Left lung (tissue), 4 donors: ENCODE measurements at regions not wholly inside any gene's neighbourhood (a gene's known extent, or its start where the extent isn't known, plus 50 kb on each side); places are given as distances from the start of the nearest gene placed in this dataset.

Experiments
- ATAC-seq: fragments of 200-7000 bp; cut with Tn5 transposase; one replicate; pipeline ENCODE4 v1.9.1; 2020; ENCODE audit warnings: moderate library complexity
- DNase-seq, 4 donors: peaks; one replicate each; pipeline ENCODE4 v3.0.0-alpha.2; 2013 to 2020
- H3K27ac ChIP-seq, 2 donors: fragments of 200-600 bp; sonication (generic) in 1 of 2; one replicate each; pipeline versions ENCODE4 v1.5.0 to v1.8.0; 2020 to 2021
- H3K27me3 ChIP-seq, 2 donors: fragments of 200-600 bp; sonication (generic) in 1 of 2; one replicate each; pipeline versions ENCODE4 v1.5.0 to v1.8.0; 2020 to 2021
- H3K36me3 ChIP-seq, 2 donors: fragments of 200-600 bp; sonication (generic) in 1 of 2; one replicate each; pipeline versions ENCODE4 v1.5.0 to v1.8.0; 2020 to 2021
- H3K4me1 ChIP-seq, 2 donors: fragments of 200-600 bp; one replicate each; pipeline ENCODE4 v1.8.0; 2021
- H3K4me3 ChIP-seq, 2 donors: fragments of 200-600 bp; sonication (generic) in 1 of 2; one replicate each; pipeline versions ENCODE4 v1.5.0 to v1.8.0; 2020 to 2021; ENCODE audit warnings: mild to moderate bottlenecking in 1 of 2
- H3K9me3 ChIP-seq, 2 donors: fragments of 200-600 bp; sonication (generic) in 1 of 2; one replicate each; pipeline versions ENCODE4 v1.5.0 to v1.8.0; 2020 to 2021
- intact Hi-C, 2 donors: fragments of 100-400 bp; cut with DNase I; formaldehyde crosslinking; loops; one replicate each; pipeline versions ENCODE4 v1.11.2 to v1.14.2; 2022
- TF ChIP-seq, protein P1 (sequence below), 2 donors: fragments of 200-600 bp; sonication (generic) in 1 of 2; IDR thresholded peaks; one replicate each; pipeline versions ENCODE4 v1.5.0 to v1.8.0; 2021; ENCODE audit warnings: antibody characterized with exemption in 2 of 2
- donor health status: DM: no; HTN: yes; CAD: no.
- donor health status: DM: no; HTN: no; CAD: no.

DNA sequence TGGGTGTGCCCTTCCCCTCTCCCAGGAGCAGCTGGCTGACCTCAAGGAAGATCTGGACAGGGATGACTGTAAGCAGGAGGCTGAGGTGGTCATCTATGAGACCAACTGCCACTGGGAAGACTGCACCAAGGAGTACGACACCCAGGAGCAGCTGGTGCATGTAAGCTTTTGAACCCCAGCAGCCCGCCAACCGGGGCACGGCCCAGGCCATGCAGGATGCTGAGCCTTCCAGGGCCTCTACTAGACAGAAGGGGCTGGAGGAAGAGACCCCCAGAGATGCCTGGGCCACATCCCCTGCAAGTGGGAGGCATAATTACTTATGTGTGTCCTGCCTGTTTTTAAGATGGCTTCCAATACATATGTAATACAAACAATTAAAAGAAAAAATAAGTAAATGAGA lies 239.3 kb downstream of the GLI2 start:
- peak in 1 of 4 donors; percentile 53 for DNase-seq
- Histone ChIP-seq H3K36me3 (no peaks in the 10 kb centered on the region), H3K9me3 (no peaks in the 10 kb centered on the region), H3K4me3 (no peak overlapping the region), H3K27me3 (no peaks in the 10 kb centered on the region), H3K4me1 (no peaks in the 10 kb centered on the region), H3K27ac (no peak overlapping the region)
- intact Hi-C loops = no loop called here
- TF ChIP-seq, protein P1, sequence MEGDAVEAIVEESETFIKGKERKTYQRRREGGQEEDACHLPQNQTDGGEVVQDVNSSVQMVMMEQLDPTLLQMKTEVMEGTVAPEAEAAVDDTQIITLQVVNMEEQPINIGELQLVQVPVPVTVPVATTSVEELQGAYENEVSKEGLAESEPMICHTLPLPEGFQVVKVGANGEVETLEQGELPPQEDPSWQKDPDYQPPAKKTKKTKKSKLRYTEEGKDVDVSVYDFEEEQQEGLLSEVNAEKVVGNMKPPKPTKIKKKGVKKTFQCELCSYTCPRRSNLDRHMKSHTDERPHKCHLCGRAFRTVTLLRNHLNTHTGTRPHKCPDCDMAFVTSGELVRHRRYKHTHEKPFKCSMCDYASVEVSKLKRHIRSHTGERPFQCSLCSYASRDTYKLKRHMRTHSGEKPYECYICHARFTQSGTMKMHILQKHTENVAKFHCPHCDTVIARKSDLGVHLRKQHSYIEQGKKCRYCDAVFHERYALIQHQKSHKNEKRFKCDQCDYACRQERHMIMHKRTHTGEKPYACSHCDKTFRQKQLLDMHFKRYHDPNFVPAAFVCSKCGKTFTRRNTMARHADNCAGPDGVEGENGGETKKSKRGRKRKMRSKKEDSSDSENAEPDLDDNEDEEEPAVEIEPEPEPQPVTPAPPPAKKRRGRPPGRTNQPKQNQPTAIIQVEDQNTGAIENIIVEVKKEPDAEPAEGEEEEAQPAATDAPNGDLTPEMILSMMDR (IDR thresholded peaks at IDR 0.05) = no peak
- no peak for ATAC-seq

DNA sequence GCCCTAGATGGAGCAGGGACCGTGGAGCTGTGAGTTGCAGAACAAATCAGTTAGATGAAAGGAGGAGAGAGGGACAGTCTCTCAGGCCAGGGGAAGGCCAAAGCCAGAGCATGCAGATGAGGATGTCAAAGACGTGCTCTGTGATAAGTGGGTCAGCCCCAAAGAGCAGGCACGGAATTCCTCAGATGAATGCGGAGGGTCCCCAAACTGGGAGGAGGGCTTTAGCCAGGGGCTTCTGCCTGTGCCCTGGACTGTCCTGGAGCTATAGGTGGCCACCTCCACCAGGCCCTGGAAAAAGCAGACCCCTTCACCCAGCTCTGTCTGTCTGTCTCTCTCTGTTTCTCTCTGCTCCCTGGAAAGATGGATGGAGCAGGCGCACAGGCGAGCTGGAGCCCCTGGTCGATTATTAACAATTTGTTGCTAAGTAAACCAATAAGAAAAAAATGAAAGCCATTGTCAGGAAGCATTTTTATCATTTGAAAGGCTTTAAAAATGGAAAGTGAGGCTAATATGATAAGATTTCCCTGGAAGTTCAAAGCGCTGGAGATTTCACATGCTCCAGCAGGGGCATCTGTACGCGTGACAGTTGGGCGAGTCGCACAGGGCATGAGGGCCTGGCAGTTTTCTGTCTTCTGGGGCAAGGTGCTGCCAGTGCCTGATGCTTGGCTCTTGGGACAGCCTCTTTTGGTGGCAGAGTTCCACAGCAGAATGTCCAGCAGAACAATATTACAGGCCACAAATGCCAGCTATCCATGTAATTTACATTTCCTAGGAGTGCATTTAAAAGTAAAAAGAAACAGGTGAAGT lies 241.0 kb downstream of the GLI2 start:
- DNase-seq (peak in 1 of 4 donors; percentile 24), ATAC-seq (no peak)
- no peaks in the 10 kb centered on the region for H3K27me3 ChIP-seq
- no peaks in the 10 kb centered on the region for H3K36me3 ChIP-seq
- intact Hi-C loops = no loop called here
- H3K4me3 ChIP-seq = no peak overlapping the region
- H3K4me1 ChIP-seq = no peaks in the 10 kb centered on the region
- no peaks in the 10 kb centered on the region for H3K9me3 ChIP-seq
- no peak overlapping the region for H3K27ac ChIP-seq
- TF ChIP-seq, protein P1 (IDR thresholded peaks at IDR 0.05) = no peak

DNA sequence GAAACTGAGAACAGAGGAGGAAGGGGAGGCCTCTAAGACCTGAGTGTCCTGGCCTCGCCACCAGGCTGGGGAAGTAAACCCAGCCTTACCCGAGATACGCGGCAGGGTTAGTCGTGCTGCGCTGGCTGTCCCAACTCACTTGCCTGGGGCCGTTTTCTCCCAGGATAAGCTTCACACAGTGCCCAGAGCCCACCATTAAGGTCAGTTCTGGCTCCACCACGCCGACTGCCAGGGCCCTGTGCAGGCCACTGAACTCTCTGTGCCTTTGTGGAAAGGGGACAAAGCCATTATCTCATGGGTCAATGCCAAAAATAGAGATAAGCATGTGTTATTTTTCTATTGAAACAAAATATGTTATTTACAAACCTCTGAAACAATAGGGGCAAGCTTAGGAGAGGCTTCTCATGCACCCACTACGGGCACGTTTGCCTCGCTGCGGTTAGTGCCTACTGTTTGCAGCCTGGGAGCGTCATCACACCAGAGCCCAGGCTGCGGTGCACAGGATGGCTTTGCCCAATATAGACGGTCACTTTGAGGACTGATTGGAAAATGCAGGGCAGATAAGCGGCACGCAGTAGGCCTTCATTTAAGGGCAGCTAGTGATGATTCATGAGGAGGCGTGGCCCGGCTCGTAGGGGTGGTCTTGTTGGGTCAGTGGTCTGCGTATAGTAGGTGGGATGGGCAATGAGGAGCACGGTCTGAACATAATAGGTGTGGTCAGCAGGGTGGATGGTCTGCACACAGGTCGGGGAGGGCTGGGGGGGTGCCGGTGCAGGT lies 242.1 kb downstream of the GLI2 start:
- no peaks in the 10 kb centered on the region for H3K9me3 ChIP-seq
- intact Hi-C loops = no loop called here
- peak in 2 of 4 donors; percentile 18 to 49 for DNase-seq

DNA sequence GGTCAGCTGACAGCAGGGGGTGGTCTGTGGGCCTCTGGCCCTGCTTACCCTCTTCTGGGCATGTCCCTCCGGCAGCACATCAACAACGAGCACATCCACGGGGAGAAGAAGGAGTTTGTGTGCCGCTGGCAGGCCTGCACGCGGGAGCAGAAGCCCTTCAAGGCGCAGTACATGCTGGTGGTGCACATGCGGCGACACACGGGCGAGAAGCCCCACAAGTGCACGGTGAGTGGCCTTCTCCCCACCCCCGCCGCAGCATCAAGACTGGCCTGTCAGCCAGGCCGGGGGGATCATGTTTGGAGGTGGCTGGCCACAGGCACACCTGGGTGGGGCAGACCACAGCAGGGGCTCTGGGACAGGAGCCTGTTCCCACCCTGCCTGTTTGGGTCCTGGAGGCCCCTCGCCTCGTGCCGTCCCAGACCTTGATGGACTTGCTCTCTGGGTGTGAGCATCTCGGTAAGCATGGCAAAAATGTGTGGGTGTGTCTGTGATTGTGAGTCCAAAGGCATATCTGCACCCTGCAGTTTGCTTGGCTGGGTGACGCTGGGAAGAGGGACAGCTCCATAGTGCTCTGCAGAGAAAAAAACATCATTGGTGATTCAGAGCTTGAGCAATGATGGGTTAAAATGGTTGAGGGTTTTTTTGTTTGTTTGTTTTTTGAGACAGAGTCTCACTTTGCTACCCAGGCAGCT lies 242.8 kb downstream of the GLI2 start:
- H3K4me1 ChIP-seq = no peaks in the 10 kb centered on the region
- H3K27ac ChIP-seq = no peak overlapping the region
- H3K9me3 ChIP-seq = no peaks in the 10 kb centered on the region
- no peak overlapping the region for H3K4me3 ChIP-seq
- no peak for ATAC-seq
- H3K27me3 ChIP-seq = no peaks in the 10 kb centered on the region
- intact Hi-C loops = no loop called here
- TF ChIP-seq, protein P1 (IDR thresholded peaks at IDR 0.05) = no peak
- peak in 2 of 4 donors; percentile 24 to 64 for DNase-seq
- no peaks in the 10 kb centered on the region for H3K36me3 ChIP-seq

More for the DNA sequence above, 242.1 kb downstream of the GLI2 start:
- TF ChIP-seq, protein P1 (IDR thresholded peaks at IDR 0.05) = no peak
- Histone ChIP-seq H3K27me3 (no peaks in the 10 kb centered on the region), H3K4me1 (no peaks in the 10 kb centered on the region), H3K36me3 (no peaks in the 10 kb centered on the region), H3K27ac (no peak overlapping the region), H3K4me3 (no peak overlapping the region)
- no peak for ATAC-seq

DNA sequence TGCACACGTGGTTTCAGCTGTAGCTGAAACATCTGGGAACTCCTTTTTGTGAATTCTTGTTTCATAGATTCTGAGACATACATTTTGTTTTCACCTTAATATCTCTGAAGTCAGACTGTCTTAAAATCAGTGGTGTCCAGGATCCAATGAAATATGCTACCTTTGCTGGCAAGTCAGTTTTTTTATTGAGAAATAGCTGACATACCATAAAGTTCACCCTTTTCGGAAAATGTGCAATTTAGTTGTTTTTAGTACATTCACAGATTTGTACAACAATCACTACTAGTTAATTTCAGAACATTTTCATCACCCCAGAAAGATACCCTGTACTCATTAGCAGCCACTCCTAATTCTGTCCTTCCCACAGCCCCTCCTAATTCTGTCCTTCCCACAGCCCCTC lies 243.7 kb downstream of the GLI2 start:
- Histone ChIP-seq H3K27ac (no peak overlapping the region), H3K27me3 (no peaks in the 10 kb centered on the region), H3K4me1 (no peaks in the 10 kb centered on the region), H3K4me3 (no peak overlapping the region), H3K9me3 (no peaks in the 10 kb centered on the region), H3K36me3 (no peaks in the 10 kb centered on the region)
- TF ChIP-seq, protein P1 (IDR thresholded peaks at IDR 0.05) = no peak
- DNase-seq = no peak
- intact Hi-C loops = no loop called here
- ATAC-seq = no peak
